Left hindlimb (tissue), 1 donor: ENCODE measurements at regions not wholly inside any gene's neighbourhood (a gene's known extent, or its start where the extent isn't known, plus 50 kb on each side); places are given as distances from the start of the nearest gene placed in this dataset.
A peak's percentile ranks its signal among the peaks of the same experiment; 100 is the strongest.
"Not testable (repeated sequence)": the region's sequence is repeated elsewhere in the genome, so short reads cannot be mapped to it uniquely, and the experiment has no call there.

Experiments
- DNase-seq: peaks from one replicate; pipeline ENCODE4 v3.0.0-alpha.2; 2018

- no peak for DNase-seq
These were observed 80.2 kb upstream of the BRD7 start for GRCh38 chr16:50448981-50449380.

- no peak for DNase-seq
These were observed 79.7 kb upstream of the BRD7 start for GRCh38 chr16:50448522-50448921.

- DNase-seq, result not testable (repeated sequence)
These were observed 78.6 kb upstream of the BRD7 start for GRCh38 chr16:50447386-50447785.

DNA sequence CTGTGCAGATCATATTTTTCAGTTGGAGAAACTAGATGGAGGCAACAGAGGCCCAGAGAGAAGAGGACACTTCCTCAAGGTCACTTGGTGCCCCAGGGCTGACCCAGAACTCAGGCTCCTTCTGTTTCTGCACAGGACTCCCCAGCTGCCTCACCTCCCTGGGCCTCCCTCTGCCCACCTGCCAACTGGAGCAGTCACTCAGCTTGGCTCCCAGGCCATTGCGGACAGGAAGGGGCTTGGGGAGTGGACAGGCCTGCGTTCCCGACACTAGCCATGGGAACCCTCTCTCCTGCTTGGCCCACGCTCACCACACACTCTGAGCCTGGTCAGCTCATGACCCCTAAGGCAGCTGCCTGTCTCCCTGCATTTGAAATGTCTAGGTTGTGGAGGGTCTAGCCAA lies 78.1 kb upstream of the BRD7 start:
- no peak for DNase-seq

DNA sequence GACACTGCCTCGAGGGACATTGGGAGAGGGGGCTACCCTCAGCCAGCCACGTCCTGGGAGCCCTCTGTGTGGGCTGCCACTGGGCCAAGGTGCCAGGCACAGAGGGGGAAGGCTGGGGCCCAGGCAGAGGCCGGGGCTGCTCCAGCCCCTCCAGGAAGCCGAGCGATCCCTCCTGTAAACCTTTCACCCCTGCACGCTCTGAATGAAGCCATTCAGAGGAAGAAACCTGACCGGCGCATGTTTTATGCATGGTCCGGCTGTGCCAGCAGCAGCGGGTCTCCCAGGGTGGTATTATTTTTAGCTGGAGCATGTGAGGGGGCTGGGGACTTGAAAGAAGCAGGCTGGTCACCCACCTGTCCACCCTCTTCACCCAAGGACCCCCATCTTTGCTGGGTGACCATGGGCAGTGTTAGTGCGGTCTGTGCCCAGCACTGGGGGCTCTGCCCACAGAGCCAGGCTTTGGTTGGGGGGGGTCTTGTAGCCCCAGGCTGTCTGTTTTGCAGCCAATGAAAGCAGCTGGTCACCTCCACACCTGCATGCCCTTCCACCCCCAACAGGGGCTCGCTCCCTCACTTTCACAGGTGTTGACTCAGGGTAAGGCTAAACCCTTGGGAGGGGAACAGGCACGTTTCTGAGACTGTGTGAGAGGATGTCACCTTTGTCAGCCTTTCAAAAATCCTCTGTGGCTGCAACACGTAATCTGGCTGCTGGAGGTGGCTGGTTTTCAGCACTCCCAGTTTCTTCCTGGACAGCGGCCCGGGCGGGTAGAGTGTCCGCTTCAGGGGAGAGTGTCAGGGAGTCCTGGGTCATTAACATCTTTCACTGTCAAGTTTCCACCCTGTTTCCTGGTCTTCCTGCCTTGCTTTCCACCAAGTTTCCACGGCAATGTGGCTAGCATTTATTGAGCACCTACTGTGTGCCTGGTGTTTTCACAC lies 77.1 kb upstream of the BRD7 start:
- peak; percentile 48 for DNase-seq

DNA sequence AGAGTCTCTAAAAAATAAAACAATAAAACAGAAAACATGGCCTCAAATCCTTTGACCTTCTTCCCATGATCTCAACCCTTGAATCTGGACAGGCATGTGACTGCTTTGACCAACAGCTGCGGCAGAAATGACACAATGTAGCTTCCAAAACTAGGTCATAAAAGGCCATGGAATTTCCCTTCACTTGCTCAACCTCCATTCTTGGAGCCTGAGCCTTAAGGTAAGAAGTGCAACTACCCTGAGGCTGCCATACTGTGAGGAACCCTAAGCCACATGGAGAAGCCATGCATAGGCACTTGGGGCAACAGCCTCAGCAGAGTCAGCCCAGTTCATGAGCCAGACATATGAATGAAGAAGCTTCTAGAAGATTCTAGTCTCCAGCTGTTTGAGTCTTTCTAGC lies 75.7 kb upstream of the BRD7 start:
- no peak for DNase-seq

GRCh38 chr16:50442221-50442620 lies 73.4 kb upstream of the BRD7 start:
- DNase-seq, result no peak

DNA sequence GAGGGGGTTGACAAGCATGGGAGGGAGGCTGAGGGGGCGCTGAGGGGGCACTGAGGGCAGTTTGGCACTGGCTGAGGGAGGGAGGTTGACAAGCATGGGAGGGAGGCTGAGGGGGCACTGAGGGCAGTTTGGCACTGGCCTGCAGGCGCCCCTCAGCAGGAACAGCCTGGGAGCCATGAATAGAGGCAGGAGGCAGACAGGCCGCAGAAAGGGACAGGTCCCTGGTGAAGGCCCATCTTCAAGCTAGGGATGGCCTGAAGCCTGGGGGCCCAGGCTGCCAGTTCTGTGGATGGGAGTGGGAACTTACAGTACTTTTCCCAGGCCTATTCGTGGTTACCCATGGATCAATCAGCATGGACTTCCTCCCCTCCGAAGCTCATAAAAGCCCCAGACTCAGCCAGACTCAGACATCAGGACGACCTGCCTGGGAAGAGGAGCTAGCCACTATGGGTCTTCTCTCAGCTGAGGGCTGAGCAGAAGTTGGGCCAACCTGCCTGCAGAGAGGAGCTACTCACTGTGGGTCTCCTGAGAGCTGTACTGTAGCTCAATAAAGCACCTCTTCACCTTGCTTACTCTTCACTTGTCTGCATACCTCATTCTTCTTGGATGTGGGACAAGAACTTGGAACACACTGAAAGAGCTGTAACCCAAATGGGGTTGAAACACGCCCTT lies 72.8 kb upstream of the BRD7 start:
- no peak for DNase-seq

GRCh38 chr16:50440991-50441390 lies 72.2 kb upstream of the BRD7 start:
- no peak for DNase-seq

DNA sequence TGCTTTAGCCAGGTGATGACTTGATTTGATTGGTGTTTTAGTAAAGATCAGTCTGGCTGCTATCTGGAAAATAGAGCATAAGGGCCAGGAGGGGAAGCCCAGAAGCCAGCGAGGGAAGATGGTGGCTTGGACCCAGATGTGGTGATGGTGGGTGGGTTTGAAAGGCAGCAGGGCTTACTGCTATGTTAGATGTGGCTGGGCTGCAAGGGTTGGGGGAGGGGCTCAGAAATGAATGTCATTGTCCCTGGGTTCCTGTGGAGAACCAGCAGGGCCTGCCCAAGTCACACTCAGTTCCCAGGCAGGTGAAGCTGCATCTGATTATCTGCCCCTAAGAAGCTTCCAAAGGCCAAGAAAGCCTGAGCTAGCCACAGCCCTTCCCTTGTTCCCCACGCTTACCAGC lies 71.7 kb upstream of the BRD7 start:
- DNase-seq, result no peak

- DNase-seq, result no peak
These were observed 69.1 kb upstream of the BRD7 start for GRCh38 chr16:50437769-50438437.

DNA sequence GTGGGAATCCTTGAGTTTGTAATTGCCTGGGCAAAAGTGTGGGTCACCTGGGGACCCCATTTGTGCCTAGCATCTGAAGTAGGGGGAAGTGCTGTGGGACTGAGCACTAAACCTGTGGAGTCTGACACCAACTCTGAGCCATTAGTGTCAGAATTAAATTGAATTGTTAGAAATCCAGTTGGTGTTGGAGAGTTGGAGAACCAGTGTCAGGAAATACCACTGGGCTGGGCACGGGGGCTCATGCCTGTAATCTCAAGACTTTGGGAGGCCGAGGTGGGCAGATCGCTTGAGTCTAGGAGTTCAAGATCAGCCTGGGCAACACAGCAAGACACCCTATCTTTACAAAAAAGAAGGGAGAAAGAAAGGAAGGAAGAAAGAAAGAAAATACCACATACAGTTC lies 67.5 kb upstream of the BRD7 start:
- no peak for DNase-seq

GRCh38 chr16:50434872-50435478 lies 66.2 kb upstream of the BRD7 start:
- no peak for DNase-seq

GRCh38 chr16:50430076-50430475 lies 61.3 kb upstream of the BRD7 start:
- no peak for DNase-seq

GRCh38 chr16:50428742-50429141 lies 60.0 kb upstream of the BRD7 start:
- DNase-seq, result no peak

- no peak for DNase-seq
These were observed 59.3 kb upstream of the BRD7 start for GRCh38 chr16:50428116-50428515.

GRCh38 chr16:50427107-50427506 lies 58.3 kb upstream of the BRD7 start:
- no peak for DNase-seq

DNA sequence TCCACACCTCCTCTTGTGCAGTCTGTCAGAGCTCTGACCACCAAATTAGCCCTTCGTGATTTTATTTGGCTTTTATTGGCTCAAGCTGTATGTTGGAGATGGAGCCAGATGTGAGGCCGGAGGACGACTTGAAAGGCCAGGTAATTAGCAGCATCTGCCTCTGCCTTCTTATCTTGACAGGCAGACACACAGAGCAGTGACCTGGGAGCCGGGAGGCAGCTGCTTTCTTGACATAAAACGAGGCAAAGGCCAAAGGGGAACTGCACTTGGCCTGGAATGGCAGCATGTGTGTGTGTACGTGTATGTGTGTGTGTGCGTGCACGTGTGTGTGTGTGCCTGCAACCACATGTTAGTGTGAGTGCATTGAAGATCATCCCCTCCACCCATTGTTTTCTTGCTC lies 56.9 kb upstream of the BRD7 start:
- no peak for DNase-seq

GRCh38 chr16:50425044-50425443 lies 56.3 kb upstream of the BRD7 start:
- DNase-seq, result no peak

DNA sequence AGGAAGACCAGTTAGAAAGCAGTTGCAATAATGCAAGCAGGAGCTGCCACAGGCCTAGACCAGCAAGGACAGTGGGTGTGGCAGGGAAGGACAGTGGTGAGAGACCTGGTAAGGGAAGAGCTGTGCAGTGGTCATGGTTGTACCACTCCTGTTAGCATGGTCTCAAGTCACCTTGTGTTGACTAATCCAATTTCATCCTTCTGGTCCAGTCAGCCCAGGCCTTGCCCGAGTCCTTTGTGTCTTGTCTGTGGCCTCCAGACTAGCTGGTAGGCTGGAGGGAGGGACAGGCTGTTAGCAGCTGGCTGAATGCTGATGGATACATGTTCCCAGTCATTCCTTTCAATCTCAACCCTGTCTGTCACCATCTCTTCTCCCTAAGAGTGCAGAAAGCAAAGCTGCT lies 54.1 kb upstream of the BRD7 start:
- DNase-seq, result no peak

DNA sequence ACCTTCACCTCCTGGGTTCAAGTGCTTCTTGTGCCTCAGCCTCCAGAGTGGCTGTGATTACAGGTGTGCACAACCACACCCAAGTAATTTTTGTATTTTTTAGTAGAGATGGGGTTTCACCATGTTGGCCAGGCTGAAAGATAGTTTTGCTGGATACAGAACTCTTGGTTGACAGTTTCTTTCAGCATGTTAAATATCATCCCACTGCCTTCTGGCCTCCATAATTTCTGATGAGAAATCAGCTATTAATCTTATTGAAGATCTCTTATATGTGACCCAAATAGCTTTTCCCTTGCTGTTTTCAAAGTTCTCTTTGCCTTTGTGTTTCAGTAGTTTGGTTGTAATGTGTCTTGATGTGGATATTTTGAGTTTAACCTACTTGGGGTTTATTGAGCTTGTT lies 50.3 kb upstream of the BRD7 start:
- no peak for DNase-seq
